Liver (tissue), 8 donors: ENCODE measurements at regions not wholly inside any gene's neighbourhood (a gene's known extent, or its start where the extent isn't known, plus 50 kb on each side); places are given as distances from the start of the nearest gene placed in this dataset.

Source experiments
- DNase-seq: peaks from one replicate; pipeline ENCODE4 v3.0.0-alpha.2; 2017; ENCODE audit warnings: low spot score
- H3K27ac ChIP-seq, 2 donors: one replicate each; pipeline ENCODE4 v1.7.0; 2013; ENCODE audit warnings: inconsistent platforms in 2 of 2, low read length in 2 of 2, control low read depth in 1 of 2, low read depth in 1 of 2, mild to moderate bottlenecking in 1 of 2
- H3K27me3 ChIP-seq, 4 donors: one replicate each; pipeline versions ENCODE4 v1.6.1 to v1.7.0; 2013; ENCODE audit warnings: low read length in 3 of 4, inconsistent platforms in 1 of 4, mild to moderate bottlenecking in 1 of 4, moderate library complexity in 1 of 4; ENCODE audit not compliant: control insufficient read depth in 4 of 4, insufficient read depth in 4 of 4
- H3K36me3 ChIP-seq, 4 donors: one replicate each; pipeline versions ENCODE4 v1.6.1 to v1.7.0; 2013; ENCODE audit warnings: low read length in 3 of 4, mild to moderate bottlenecking in 3 of 4, low read depth in 1 of 4, moderate library complexity in 1 of 4; ENCODE audit not compliant: control insufficient read depth in 4 of 4, insufficient read depth in 3 of 4
- H3K4me1 ChIP-seq, 4 donors: one replicate each; pipeline versions ENCODE4 v1.6.1 to v1.7.0; 2013; ENCODE audit warnings: low read length in 3 of 4, mild to moderate bottlenecking in 3 of 4, moderate library complexity in 1 of 4; ENCODE audit not compliant: control insufficient read depth in 4 of 4, insufficient read depth in 4 of 4
- H3K4me3 ChIP-seq, 3 donors: one replicate each; pipeline versions ENCODE4 v1.6.1 to v1.7.0; 2013; ENCODE audit warnings: low read length in 3 of 3, control low read depth in 1 of 3, low read depth in 1 of 3, mild to moderate bottlenecking in 1 of 3
- H3K9ac ChIP-seq, 2 donors: one replicate each; pipeline ENCODE4 v1.7.0; 2013; ENCODE audit warnings: low read length in 2 of 2, mild to moderate bottlenecking in 2 of 2, moderate library complexity in 2 of 2, control low read depth in 1 of 2, low read depth in 1 of 2
- H3K9me3 ChIP-seq, 4 donors: one replicate each; pipeline versions ENCODE4 v1.6.1 to v1.7.0; 2013; ENCODE audit warnings: low read length in 3 of 4; ENCODE audit not compliant: control insufficient read depth in 4 of 4
- FOXA1 ChIP-seq: IDR thresholded peaks from 2 replicates; pipeline ENCODE4 v1.6.1; 2016; ENCODE audit warnings: antibody characterized with exemption
- FOXA2 ChIP-seq: IDR thresholded peaks from 2 replicates; pipeline ENCODE4 v1.6.1; 2016; ENCODE audit warnings: antibody characterized with exemption
- GABPA ChIP-seq, 2 donors: IDR thresholded peaks in 1 of 2; conservative IDR thresholded peaks in 1 of 2; 2 replicates each; pipeline ENCODE4 v1.6.1; 2016; ENCODE audit warnings: antibody characterized with exemption in 2 of 2, mild to moderate bottlenecking in 1 of 2, moderate library complexity in 1 of 2
- HNF4A ChIP-seq, 2 donors: conservative IDR thresholded peaks; 2 replicates each; pipeline ENCODE4 v1.6.1; 2016; ENCODE audit warnings: antibody characterized with exemption in 2 of 2, mild to moderate bottlenecking in 2 of 2
- HNF4G ChIP-seq: IDR thresholded peaks from 2 replicates; pipeline ENCODE4 v1.6.1; 2016; ENCODE audit warnings: antibody characterized with exemption
- MAX ChIP-seq: IDR thresholded peaks from 2 replicates; pipeline ENCODE4 v1.6.1; 2016; ENCODE audit warnings: antibody characterized with exemption
- NR2F2 ChIP-seq: IDR thresholded peaks from 2 replicates; pipeline ENCODE4 v1.6.1; 2016; ENCODE audit warnings: antibody characterized with exemption
- RAD21 ChIP-seq, 2 donors: IDR thresholded peaks; 2 replicates each; pipeline ENCODE4 v1.6.1; 2016; ENCODE audit warnings: antibody characterized with exemption in 2 of 2, mild to moderate bottlenecking in 2 of 2
- RXRA ChIP-seq, 2 donors: IDR thresholded peaks; 2 replicates each; pipeline ENCODE4 v1.6.1; 2017 to 2018; ENCODE audit warnings: antibody characterized with exemption in 2 of 2, mild to moderate bottlenecking in 1 of 2
- SP1 ChIP-seq: IDR thresholded peaks from 2 replicates; pipeline ENCODE4 v1.6.1; 2018; ENCODE audit warnings: antibody characterized with exemption, mild to moderate bottlenecking
- TAF1 ChIP-seq: conservative IDR thresholded peaks from 2 replicates; pipeline ENCODE4 v1.6.1; 2016; ENCODE audit warnings: antibody characterized with exemption, mild to moderate bottlenecking
- YY1 ChIP-seq: IDR thresholded peaks from 2 replicates; pipeline ENCODE4 v1.6.1; 2016; ENCODE audit warnings: antibody characterized with exemption, mild to moderate bottlenecking
- ZBTB33 ChIP-seq: IDR thresholded peaks from 2 replicates; pipeline ENCODE4 v1.6.1; 2016; ENCODE audit warnings: antibody characterized with exemption
- WGBS: extraction: QIAGEN DNeasy Blood & Tissue Kit; methylation state at CpG from one replicate; pipeline ENCODE4 v1.1.7; 2013; 5-methylcytosine and 5-hydroxymethylcytosine counted together
- TF ChIP-seq, protein P1 (sequence below): fragments of 150-350 bp; IDR thresholded peaks from 2 replicates; pipeline ENCODE4 v1.5.1; 2017; ENCODE audit warnings: improper control_type of control experiment, low read depth, low read length; ENCODE audit not compliant: missing input control
- TF ChIP-seq, protein P2 (sequence below): IDR thresholded peaks from 2 replicates; pipeline ENCODE4 v1.6.1; 2016; ENCODE audit warnings: antibody characterized with exemption
- donor health status: healthy.
- donor health status: healthy.
- donor health status: healthy.
- donor health status: healthy.
- donor health status: healthy.

GRCh38 chr2:146415291-146415690 lies 1429.5 kb upstream of the ACVR2A start:
- no peaks in the 10 kb centered on the region for H3K9me3 ChIP-seq
- 79% methylated on average over 2 of the region's 2 CpGs for WGBS

DNA sequence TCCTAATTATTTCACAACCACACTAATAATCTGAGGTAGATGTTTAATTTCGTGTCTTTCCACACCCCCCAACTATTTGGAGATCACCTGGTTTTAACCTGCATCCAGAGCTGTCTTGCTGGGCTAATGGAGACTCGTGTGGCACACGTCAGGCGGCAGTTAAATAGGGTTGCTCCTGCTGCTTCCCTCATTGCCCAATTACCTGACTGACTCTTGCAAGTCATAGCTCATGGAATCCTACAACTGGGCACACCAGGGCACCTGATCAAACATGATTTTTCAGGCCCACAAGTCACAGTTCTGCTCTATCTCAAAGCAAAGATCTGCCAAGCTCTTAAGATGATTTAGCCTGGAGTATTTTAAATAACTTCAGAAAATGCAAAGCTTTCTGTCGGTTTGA lies 1430.4 kb upstream of the ACVR2A start:
- no peak overlapping the region for H3K9ac ChIP-seq
- no peaks in the 10 kb centered on the region for H3K27me3 ChIP-seq
- H3K36me3 ChIP-seq = no peaks in the 10 kb centered on the region
- no peak overlapping the region for H3K27ac ChIP-seq
- DNase-seq = no peak
- H3K4me3 ChIP-seq = no peak overlapping the region
- TF ChIP-seq GABPA (IDR thresholded peaks at IDR 0.05 in 1 of 2, conservative IDR thresholded peaks at IDR 0.05 in 1 of 2) = no peak
- TF ChIP-seq, protein P1, sequence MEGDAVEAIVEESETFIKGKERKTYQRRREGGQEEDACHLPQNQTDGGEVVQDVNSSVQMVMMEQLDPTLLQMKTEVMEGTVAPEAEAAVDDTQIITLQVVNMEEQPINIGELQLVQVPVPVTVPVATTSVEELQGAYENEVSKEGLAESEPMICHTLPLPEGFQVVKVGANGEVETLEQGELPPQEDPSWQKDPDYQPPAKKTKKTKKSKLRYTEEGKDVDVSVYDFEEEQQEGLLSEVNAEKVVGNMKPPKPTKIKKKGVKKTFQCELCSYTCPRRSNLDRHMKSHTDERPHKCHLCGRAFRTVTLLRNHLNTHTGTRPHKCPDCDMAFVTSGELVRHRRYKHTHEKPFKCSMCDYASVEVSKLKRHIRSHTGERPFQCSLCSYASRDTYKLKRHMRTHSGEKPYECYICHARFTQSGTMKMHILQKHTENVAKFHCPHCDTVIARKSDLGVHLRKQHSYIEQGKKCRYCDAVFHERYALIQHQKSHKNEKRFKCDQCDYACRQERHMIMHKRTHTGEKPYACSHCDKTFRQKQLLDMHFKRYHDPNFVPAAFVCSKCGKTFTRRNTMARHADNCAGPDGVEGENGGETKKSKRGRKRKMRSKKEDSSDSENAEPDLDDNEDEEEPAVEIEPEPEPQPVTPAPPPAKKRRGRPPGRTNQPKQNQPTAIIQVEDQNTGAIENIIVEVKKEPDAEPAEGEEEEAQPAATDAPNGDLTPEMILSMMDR = no peak
- TF ChIP-seq FOXA1 = no peak
- TF ChIP-seq, protein P2, sequence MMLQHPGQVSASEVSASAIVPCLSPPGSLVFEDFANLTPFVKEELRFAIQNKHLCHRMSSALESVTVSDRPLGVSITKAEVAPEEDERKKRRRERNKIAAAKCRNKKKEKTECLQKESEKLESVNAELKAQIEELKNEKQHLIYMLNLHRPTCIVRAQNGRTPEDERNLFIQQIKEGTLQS = no peak
- no peak for TF ChIP-seq SP1
- no peak for TF ChIP-seq TAF1
- TF ChIP-seq ZBTB33 = no peak
- TF ChIP-seq RXRA (IDR thresholded peaks at IDR 0.05) = no peak
- no peak for TF ChIP-seq NR2F2
- no peak for TF ChIP-seq HNF4A (conservative IDR thresholded peaks at IDR 0.05)
- no peak for TF ChIP-seq FOXA2
- no peaks in the 10 kb centered on the region for H3K9me3 ChIP-seq
- no peaks in the 10 kb centered on the region for H3K4me1 ChIP-seq
- 65% methylated on average over 5 of the region's 5 CpGs for WGBS

More at GRCh38 chr2:146415291-146415690, 1429.5 kb upstream of the ACVR2A start:
- DNase-seq = no peak
- Histone ChIP-seq H3K36me3 (no peaks in the 10 kb centered on the region), H3K27me3 (no peaks in the 10 kb centered on the region), H3K4me3 (no peak overlapping the region), H3K27ac (no peak overlapping the region), H3K9ac (no peak overlapping the region), H3K4me1 (no peaks in the 10 kb centered on the region)
- TF ChIP-seq YY1 (no peak), MAX (no peak), TAF1 (no peak), HNF4G (no peak), RAD21 (IDR thresholded peaks at IDR 0.05) (no peak), FOXA1 (no peak), FOXA2 (no peak), ZBTB33 (no peak), GABPA (IDR thresholded peaks at IDR 0.05 in 1 of 2, conservative IDR thresholded peaks at IDR 0.05 in 1 of 2) (no peak)
